IPS-NIHi11 (cell line): ENCODE measurements at regions not wholly inside any gene's neighbourhood (a gene's known extent, or its start where the extent isn't known, plus 50 kb on each side); places are given as distances from the start of the nearest gene placed in this dataset.
"Not testable (repeated sequence)": the region's sequence is repeated elsewhere in the genome, so short reads cannot be mapped to it uniquely, and the experiment has no call there.

Experiments used
- DNase-seq: peaks from one replicate; pipeline ENCODE4 v3.0.0; 2012; ENCODE audit warnings: mixed read lengths, low spot score

DNA sequence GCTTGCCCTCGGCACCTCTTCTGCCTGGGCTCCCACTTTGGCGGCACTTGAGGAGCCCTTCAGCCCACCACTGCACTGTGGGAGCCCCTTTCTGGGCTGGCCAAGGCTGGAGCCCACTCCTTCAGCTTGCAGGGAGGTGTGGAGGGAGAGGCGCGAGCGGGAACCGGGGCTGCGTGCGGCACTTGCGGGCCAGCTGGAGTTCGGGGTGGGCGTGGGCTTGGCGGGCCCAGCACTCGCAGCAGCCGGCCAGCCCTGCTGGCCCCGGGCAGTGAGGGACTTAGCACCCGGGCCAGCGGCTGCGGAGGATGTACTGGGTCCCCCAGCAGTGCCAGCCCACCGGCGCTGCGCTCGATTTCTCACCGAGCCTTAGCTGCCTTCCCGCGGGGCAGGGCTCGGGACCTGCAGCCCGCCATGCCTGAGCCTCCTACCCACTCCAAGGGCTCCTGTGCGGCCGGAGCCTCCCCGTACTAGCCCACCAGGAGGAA is 699.1 kb downstream of the C12orf50 start:
- DNase-seq, result not testable (repeated sequence)

DNA sequence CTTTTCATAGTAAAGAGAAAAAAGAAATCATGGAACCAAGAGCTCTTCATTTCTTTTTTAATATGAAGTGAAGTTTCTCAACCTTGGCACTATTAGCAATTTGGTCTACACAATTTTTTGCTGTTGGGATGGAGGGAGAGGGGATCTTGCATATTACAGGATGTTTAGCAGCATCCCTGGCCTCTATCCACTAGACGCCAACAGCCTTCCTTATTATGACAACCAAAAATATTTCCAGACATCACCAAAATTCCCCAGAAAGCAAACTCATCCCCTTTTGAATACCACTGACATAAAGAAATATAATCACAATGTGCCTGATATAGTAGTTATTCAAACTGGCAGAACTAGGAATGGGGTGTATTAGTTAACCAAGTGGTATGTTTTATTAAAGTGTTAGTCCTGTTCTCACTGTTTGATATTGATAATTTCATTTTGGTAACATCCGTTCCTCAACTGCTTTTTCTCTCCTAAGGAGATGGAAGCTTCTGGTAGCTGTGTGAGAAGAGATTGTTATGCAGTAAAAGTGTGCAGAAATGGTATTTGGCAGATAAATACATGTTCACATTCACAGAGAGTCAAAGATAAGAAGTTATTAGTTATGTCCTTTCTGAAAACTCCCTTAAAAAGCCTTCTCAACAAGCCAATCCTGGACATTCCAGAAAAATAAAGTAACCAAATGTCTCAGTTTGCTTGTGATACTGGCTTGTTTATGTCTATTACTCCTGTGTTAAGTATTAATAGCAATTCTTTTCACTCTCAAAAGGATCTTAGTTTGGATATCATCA is 699.9 kb downstream of the C12orf50 start:
- DNase-seq, result no peak

DNA sequence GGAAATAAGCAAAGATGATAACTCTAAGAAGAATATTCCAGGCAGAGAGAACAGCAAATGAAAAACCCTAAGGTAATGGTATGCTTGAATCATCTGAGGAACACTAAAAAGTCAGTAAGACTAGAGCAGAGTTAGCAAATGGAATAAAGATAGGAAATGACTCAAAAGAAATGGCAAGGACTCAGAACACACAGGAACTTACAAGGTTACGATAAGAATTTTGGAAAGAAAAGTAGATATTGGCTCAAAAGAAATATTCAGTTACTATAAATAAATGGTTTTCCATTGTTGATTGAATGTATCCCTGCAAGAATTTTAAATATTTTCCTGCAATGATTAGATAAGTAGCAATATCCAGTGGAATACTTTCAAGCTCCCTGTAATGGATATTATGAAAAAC is 705.8 kb downstream of the C12orf50 start:
- DNase-seq, result no peak

DNA sequence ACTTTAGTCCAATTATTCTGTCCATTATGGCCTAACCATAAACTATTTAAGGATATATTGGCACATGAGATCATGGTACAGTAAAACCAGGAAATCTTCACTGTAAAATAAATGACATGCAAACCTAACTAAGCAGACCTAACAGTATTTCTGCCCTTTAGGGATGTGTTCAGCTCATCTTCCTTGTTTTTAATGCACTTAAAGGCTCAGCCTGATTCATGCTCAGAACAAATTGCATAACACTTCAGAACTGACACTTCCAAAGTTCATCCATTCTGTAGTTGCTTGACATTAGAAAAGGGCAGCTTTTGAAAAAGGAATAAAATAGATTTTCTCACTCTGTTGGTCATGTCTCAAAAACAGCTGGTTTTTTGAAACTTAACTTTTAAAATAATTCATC is 708.5 kb downstream of the C12orf50 start:
- DNase-seq, result no peak

DNA sequence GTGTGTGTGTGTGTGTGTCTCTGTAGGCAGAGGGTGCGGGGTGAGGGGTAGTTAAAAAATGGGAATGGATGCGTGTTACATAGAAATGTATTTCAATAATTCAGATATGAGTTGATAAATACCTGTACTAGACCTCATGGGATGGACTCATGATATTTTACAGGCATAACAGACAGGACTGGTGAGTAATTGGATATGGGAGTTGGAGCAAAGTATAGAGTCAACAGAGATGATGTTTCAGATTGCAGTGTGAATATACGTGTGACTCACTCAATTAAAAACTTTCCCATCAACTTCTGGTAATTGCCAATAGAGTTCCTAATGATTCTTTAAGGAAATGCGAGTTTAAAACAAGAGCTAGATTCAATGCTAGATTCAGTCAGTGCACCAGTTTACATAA is 711.9 kb downstream of the C12orf50 start:
- no peak for DNase-seq

DNA sequence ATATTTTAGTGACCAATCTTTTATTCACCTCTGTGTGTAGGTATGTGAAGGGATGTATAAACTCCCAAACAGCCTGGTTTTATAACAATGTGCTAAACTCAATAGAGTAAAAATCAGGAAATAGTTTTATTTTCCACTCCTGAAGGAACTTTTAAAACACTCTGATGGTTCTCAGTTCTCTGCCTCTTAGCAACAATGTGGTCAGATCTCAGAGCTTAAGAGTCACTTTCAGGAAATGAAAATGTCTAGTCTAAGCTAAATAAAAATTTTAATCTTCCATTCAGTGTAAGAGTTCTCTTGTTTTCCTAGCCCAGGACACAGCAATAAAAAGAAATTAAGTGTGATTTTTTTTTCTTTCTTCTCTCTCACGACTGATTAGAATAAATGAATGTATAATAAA is 718.0 kb downstream of the C12orf50 start:
- no peak for DNase-seq

DNA sequence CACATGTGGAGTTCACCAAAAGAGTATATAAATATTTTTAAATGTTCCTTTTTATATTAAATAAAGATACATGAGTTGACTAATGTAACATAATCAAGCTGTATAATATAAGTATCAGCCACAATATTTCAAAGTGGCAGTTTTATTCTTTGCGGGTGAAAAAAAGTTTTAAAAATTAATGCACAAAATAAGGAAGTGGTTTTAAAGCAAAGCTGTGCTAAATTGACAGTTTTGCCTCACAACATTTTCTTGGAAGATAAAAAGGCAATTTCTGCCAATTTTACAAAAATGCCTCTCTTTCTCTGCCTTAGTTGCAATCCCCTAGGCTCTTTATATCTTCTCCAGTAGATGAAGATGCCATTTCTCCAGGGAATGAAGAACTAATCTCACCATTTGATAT is 719.1 kb downstream of the C12orf50 start:
- DNase-seq, result no peak

DNA sequence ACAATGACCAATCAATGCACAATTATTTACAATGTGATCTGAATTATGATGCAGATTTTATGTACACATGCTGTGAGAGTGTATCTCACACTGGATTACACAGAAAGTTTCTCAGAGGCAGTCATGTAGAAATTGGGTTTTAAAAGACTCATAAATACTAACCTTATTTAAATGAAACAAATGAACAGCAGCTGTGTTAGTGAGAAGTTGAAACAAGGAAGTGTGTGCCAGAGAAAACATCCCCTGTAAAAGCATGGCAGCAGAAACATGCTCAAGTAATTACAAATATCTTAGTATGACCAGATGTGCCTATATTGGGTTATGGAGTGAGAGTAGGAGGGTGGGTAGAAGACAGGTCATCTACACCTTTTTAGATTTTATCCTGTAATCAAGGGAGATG is 723.7 kb downstream of the C12orf50 start:
- DNase-seq, result no peak

DNA sequence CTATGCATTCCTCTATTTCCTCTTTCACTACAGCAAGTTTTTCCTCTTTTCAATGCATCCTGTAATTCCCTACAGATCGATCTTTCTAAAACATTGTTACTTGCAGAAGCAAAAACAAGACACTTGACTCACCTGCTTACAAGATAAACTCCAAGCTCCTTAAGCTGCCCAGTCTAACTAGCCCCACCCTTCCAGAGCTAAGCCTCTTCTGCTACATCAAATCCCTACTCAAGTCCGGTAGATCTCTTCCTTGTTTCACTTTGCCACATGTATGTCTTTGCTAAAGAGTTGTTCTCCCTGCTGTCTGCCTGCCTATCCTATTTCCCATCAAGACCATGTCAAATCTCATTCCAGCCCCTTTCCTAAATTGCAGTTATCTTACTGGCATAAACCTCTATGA is 724.8 kb downstream of the C12orf50 start:
- DNase-seq, result no peak

DNA sequence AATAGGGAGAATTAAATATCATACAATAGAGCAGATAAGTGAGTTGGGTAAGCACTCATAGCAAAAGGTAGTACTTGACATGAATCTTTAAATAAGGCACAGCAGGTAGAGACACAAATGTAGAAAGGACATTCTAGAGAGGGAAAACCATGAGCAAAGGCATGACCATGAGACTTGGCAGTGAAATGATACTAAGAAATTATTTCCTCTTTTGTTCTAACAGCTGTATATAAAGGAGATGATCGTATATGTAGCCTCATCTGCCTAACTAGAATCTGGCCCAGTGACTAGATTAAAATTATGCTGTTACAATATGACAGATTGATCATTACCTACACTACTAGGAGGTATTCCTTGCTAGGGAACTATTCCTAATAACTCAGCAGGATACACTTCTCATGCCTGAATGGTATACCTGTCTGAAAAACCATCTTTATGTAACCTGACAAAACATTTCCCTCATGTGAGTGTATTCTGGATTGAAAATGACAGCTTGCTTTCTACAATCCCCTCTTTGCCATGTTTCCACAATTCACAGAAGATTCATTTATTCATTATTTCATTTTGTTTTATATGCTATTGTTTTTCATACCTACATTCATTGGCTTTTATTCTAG is 725.7 kb downstream of the C12orf50 start:
- no peak for DNase-seq

DNA sequence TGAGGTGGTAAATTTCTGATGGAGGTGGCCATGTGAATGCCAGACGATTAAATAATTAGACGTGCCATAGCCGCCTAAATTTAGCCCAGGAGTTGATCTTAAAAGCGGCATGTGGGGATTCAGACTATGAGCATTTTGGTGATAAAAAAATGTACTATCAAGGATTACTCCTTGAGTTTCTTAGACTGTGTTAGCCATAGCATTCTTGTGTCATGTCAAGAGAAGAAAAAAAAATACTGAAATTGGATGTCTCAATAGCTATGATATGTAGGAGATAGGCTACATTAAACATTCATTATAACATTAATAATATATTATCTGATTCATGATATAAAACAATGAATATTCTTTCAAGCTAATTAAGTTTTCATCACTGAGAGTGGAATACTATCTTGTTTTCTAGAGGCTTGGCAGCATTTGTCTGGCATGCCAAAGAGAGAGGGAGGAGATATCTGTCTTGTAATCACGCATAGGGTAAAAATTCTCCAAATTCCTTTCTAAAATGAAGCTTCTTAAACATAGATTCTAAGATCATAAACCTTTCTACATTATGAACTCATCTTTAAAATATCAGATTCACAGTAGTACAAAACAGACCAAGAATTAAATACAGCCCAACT is 727.0 kb downstream of the C12orf50 start:
- no peak for DNase-seq

DNA sequence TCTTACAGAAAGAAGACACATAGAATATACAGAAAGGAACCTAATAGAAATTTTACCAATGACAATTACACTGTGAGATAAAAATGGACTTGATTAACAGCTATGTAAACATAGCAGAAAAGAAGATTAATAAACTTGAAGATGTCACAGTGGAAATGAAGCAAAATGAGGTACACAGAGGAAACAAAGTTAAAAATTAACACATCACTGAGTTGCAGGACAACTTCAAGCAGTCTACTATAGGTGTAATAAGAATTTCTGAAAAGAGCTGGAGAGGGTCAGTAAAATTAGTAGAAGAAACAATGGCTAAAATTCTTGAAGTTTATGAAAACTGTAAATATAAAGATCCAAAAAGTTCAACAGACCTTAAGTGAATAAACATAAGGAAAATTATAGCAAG is 738.7 kb downstream of the C12orf50 start:
- DNase-seq, result no peak

DNA sequence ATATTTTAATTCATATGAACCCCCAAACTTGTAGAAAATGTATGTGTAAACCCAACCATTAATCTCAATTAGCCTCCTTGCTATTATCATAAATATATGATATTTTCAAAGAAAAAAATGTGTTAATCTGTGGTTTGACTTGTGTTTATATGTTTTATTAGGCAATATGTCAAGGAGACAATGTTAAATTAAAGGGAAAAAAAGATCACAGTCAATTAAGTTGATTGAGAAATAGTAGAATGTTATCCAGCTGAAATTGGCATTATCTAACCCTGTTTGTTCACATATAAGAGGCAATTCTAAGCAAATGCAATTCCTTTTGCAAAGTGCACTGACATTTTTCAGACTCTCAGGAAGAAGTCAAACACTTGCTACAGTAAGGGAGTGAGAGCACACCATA is 745.3 kb downstream of the C12orf50 start:
- DNase-seq, result no peak

DNA sequence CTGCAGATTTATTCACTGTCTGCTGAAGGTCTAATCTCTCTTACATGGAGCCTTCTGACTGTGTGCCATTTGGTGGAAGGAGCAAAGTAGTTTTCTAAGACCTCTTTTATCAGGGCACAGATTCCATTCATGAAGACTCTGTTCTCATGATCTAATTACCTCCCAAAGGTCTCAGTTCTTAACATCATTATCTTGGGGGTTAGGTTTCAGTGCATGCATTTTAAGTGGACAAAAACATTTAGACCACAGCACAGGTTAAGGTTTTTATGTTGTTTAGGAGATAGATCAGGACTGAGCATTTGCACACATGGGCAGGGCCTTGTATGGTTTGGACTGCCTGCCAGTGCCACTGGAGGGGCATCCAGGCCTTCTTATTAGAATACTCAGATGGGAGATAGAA is 746.1 kb downstream of the C12orf50 start:
- no peak for DNase-seq

DNA sequence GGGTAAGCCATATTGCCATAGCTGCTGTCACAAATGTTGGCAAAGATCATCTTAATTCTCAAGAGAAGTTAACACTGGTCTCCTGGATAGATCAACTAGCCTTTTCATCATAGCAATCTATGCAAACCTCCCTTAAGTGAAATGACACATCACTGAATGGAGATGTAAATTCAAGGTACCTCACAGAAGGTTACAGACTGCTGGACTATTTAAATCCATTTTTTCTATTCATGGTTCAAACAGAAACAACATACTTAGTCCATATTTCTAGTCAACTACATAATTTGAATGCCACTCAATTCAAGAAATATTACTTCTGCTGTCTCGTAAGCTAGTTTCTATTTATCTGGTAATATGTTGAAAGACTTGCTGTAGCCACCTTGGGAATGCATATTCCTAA is 748.3 kb downstream of the C12orf50 start:
- no peak for DNase-seq

DNA sequence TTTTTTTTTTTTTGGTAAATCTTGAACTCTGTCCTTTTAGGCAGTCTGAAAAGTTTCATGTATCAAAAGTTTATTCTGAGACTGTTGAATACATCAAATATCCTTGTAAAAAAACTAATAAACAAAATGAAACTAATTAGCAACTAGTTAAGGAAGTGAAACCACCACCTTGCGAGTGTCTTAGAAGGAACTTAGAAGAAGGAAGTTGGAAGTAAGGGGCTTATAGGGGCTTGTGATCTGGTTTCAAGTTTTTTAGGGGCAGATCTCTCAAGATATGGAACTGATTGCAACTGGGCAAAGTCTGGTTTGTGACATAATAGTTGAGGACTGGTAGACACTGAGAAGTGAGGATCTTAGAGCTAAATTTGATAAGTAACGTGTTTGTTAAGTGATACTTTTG is 748.8 kb downstream of the C12orf50 start:
- DNase-seq, result no peak

DNA sequence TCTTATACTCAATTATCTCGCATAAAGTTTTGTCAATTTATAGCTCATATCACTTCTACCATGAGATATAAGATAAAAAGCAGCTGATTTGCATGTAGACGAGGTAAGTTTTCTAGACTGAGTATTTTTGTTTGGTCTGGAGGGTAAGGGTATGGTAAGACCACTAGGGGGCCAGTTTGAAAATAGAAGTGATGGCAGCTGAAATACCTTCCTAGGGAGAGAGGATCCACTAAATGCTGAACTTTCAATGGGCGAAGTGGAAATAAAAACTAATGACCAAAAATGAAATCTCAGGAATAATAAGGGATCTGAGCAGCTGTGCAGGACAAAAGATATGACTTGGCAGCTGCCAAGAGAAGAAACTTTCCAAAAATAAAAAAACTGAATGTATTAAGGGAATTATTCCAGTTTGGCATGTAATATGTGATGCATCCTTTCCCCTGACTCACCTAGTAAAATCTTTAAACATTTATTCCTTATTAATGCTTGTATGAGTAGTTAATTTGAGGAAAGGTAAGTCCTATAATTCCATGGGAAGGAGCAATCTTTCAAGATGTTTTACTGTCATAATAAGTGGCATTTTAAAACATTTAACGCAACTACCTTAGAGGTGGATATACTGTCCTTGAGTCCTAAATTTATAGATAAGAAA is 754.5 kb downstream of the C12orf50 start:
- DNase-seq, result peak; percentile 21

DNA sequence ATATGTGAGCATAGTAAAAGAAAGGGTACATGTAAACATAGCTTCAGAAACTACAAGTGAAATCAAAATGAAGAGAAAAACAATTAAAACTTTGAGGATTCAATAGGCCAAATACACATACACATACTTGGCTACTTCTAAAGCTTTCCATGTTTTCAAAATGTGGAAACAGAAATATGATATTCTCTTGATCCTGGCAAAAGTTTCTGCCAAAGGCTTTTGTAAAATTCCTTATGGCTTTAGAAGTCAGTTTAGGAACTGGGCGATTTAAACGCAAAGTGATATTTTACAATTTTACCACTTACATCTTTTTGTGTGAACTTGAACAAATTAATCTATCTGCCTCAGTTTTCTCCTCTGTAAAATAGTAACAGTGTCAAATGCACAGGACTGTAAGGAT is 756.4 kb downstream of the C12orf50 start:
- no peak for DNase-seq

DNA sequence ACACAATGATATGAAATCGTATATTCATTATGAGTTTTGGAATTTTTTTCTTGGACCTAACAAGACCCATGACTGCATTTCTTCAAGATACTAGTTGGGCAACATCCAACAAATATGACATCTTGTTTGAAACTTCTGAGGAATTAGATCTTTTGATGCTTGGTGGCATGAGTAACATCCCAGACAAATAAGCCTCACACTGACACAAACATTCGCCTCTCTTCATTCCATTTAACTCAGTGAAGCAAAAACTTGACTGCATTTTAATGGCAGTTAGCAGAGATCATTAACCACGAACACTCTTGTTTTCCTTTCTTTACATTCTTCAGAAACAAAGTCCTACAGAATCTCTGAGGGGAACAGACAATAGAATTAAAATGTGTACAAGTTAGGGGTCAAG is 758.3 kb downstream of the C12orf50 start:
- no peak for DNase-seq

DNA sequence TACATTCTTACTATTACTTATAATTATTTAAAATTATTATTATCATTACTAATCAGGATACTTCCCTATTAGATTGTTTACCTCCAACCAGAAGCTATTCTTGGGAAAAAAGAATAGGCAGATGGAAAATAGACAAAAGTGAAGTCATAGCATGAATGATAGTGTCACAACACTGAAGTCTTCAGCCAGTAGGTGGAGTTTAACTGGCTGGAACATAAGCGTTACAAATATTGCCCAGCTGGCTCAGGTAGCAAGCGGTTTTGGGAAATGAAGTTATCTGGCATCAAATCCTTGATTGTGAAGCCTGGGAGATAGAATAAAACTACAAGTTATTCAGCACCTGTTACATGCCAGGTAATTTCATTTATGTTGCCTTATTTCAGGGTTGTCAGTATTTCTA is 762.9 kb downstream of the C12orf50 start:
- peak; percentile 9 for DNase-seq

DNA sequence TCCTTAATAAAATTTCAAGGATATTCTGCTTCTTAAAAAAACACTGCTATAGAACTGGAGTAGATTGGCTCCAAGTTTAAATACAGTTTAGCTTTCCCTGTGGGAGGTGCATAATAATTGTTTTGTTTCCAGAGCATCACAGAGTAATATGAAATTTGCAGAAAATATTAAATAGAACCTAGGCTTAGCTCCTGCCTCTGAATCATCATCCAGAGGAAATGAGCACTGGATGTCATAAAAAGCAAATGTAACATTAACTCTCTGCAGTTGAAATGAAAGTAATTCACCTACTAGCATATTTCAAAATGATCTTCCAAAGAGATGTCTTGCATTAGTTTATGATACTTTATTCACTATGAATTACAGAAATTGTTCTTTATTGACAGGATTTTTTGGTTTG is 769.8 kb downstream of the C12orf50 start:
- DNase-seq, result no peak

DNA sequence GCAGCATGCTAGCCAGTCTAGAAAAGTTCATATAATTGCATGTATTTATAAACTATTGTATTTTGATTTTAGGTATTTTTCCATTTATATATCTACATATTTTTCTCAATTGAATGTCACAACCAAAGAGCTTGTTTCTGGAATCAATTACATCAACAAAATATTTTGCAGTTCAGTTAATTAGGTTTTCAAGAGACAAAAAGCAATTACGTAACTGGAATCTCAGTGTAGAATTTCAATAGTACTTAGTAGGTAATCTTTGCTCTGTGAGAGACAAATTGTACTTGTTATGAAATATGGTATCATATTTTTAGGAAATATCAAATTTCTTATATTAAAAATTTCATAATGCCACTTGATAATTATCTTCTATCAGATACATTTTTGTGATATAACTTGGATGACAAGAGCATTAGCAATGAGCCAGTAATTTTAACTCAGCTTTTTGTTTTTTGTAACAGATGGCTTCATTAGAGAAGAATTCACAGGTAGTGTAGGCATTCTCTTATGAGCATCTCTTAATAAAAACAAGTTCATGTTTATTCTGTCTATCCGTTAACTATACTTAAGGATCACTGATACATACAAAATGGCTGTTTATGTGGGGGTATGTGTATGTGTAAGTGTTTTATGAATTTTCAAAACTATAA is 774.7 kb downstream of the C12orf50 start:
- no peak for DNase-seq
